Keratinocyte (primary cell): ENCODE measurements at regions not wholly inside any gene's neighbourhood (a gene's known extent, or its start where the extent isn't known, plus 50 kb on each side); places are given as distances from the start of the nearest gene placed in this dataset.
A peak's percentile ranks its signal among the peaks of the same experiment; 100 is the strongest.

Source experiments
- DNase-seq: peaks from one replicate; pipeline ENCODE4 v3.0.0-alpha.2; 2011; ENCODE audit warnings: low read depth, missing footprints, low spot score
- FAIRE-seq: peaks from 2 replicates; lab custom pipeline; 2011; peaks lifted over from hg19 to GRCh38; lab: Jason Lieb, UNC
- H2AFZ ChIP-seq: 2 replicates; pipeline ENCODE4 v1.6.0; 2012; ENCODE audit warnings: low read length, control low read depth, inconsistent platforms; ENCODE audit not compliant: control insufficient read depth
- H3K27ac ChIP-seq: 2 replicates; pipeline ENCODE4 v1.5.1; 2011; ENCODE audit warnings: low read length; ENCODE audit not compliant: control insufficient read depth, insufficient read depth
- H3K27me3 ChIP-seq: 3 replicates; pipeline ENCODE4 v1.6.0; 2011; ENCODE audit warnings: low read length; ENCODE audit not compliant: control insufficient read depth, insufficient read depth; ENCODE audit errors: extremely low read depth
- H3K36me3 ChIP-seq, 2 experiments: 2 replicates in 1 of 2; 3 replicates in 1 of 2; pipeline ENCODE4 v1.5.1; 2011; ENCODE audit warnings: low read length in 2 of 2, mild to moderate bottlenecking in 1 of 2; ENCODE audit not compliant: control insufficient read depth in 2 of 2, insufficient read depth in 2 of 2; ENCODE audit errors: extremely low read depth in 1 of 2
- H3K4me1 ChIP-seq: 3 replicates; pipeline ENCODE4 v1.5.1; 2011; ENCODE audit warnings: low read length; ENCODE audit not compliant: control insufficient read depth, insufficient read depth; ENCODE audit errors: extremely low read depth
- H3K4me2 ChIP-seq: 3 replicates; pipeline ENCODE4 v1.6.0; 2011; ENCODE audit warnings: low read depth, low read length; ENCODE audit not compliant: control insufficient read depth, insufficient read depth; ENCODE audit errors: extremely low read depth
- H3K4me3 ChIP-seq, 3 experiments: fragments of 200-600 bp in 1 of 3; sonication (generic) in 1 of 3; 2 replicates in 2 of 3; 3 replicates in 1 of 3; pipeline ENCODE4 v1.5.1; 2011 to 2016; ENCODE audit warnings: low read length in 3 of 3, mild to moderate bottlenecking in 3 of 3, control low read depth in 2 of 3, inconsistent platforms in 1 of 3, low read depth in 1 of 3, mixed read lengths in 1 of 3, mixed run types in 1 of 3, moderate library complexity in 1 of 3; ENCODE audit not compliant: control insufficient read depth in 2 of 3, insufficient read depth in 2 of 3; ENCODE audit errors: extremely low read depth in 1 of 3
- H3K79me2 ChIP-seq: 2 replicates; pipeline ENCODE4 v1.6.0; 2012; ENCODE audit warnings: low read length; ENCODE audit not compliant: control insufficient read depth, insufficient read depth
- H3K9ac ChIP-seq: 3 replicates; pipeline ENCODE4 v1.6.0; 2011; ENCODE audit warnings: low read length; ENCODE audit not compliant: control insufficient read depth, insufficient read depth; ENCODE audit errors: extremely low read depth
- H3K9me1 ChIP-seq: 3 replicates; pipeline ENCODE4 v1.6.0; 2011; ENCODE audit warnings: low read length; ENCODE audit not compliant: control insufficient read depth, insufficient read depth; ENCODE audit errors: extremely low read depth
- H3K9me3 ChIP-seq: 2 replicates; pipeline ENCODE4 v1.5.1; 2012; ENCODE audit warnings: low read depth, low read length; ENCODE audit not compliant: control insufficient read depth
- H4K20me1 ChIP-seq: 3 replicates; pipeline ENCODE4 v1.6.0; 2011; ENCODE audit warnings: low read length; ENCODE audit not compliant: control insufficient read depth, insufficient read depth; ENCODE audit errors: extremely low read depth
- EZH2 ChIP-seq: IDR thresholded peaks from one replicate; pipeline ENCODE4 v1.6.1; 2012; ENCODE audit warnings: inconsistent platforms, mild to moderate bottlenecking, low read length, moderate library complexity
- dilution Hi-C: fragments of 300-500 bp; cut with MboI; formaldehyde crosslinking; loops from one replicate; pipeline ENCODE4 v1.7.0; 2020; ENCODE audit warnings: low sequenced_read_pairs; ENCODE audit not compliant: extremely low pct_ligation_motif_present
- TF ChIP-seq, protein P1 (sequence below), 3 experiments: IDR thresholded peaks in 1 of 3; conservative IDR thresholded peaks in 1 of 3; optimal IDR thresholded peaks in 1 of 3; 2 replicates in 2 of 3; 3 replicates in 1 of 3; pipeline versions ENCODE3 to v1.5.1; 2011; ENCODE audit warnings: low read length in 3 of 3, mild to moderate bottlenecking in 3 of 3, moderate library complexity in 2 of 3, control low read depth in 1 of 3, inconsistent platforms in 1 of 3; ENCODE audit not compliant: insufficient read depth in 2 of 3; ENCODE audit errors: extremely low read depth in 1 of 3

DNA sequence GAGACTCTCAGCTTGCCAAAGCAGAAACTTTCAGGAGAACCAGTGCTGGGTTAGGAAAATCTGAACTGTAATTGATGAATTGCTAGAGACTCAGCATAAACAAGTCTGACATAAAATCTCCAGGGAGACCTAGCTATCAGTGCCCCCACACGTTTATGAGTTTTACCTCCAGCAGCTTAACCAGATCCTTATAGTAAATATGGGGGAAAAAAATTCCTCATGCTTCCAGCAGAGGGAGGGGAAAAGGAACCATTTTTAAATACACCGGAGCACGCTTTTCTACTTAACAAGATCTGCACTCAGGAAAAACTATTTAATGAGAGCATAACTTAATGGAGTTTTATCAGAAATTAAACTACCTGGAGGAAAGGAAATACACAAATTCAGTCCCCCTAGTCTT is 1040.7 kb upstream of the INTU start:
- TF ChIP-seq, protein P1, sequence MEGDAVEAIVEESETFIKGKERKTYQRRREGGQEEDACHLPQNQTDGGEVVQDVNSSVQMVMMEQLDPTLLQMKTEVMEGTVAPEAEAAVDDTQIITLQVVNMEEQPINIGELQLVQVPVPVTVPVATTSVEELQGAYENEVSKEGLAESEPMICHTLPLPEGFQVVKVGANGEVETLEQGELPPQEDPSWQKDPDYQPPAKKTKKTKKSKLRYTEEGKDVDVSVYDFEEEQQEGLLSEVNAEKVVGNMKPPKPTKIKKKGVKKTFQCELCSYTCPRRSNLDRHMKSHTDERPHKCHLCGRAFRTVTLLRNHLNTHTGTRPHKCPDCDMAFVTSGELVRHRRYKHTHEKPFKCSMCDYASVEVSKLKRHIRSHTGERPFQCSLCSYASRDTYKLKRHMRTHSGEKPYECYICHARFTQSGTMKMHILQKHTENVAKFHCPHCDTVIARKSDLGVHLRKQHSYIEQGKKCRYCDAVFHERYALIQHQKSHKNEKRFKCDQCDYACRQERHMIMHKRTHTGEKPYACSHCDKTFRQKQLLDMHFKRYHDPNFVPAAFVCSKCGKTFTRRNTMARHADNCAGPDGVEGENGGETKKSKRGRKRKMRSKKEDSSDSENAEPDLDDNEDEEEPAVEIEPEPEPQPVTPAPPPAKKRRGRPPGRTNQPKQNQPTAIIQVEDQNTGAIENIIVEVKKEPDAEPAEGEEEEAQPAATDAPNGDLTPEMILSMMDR (optimal IDR thresholded peaks at IDR 0.05 in 1 of 3, IDR thresholded peaks at IDR 0.05 in 1 of 3, conservative IDR thresholded peaks at IDR 0.05 in 1 of 3; ENCODE audit: extremely low read depth in 1 of 3, insufficient read depth in 2 of 3, low read length in 3 of 3), result peak in 1 of 3 experiments; percentile 36
- no peak for TF ChIP-seq EZH2
- Histone ChIP-seq H3K79me2 (no peaks in the 10 kb centered on the region), H3K4me1 (no peaks in the 10 kb centered on the region), H3K27ac (no peak overlapping the region), H3K4me2 (no peak overlapping the region), H3K4me3 (no peak overlapping the region), H4K20me1 (no peaks in the 10 kb centered on the region), H3K9me1 (no peaks in the 10 kb centered on the region), H2AFZ (no peak overlapping the region), H3K27me3 (no peaks in the 10 kb centered on the region), H3K9ac (no peak overlapping the region), H3K36me3 (no peaks in the 10 kb centered on the region), H3K9me3 (no peaks in the 10 kb centered on the region)
- dilution Hi-C loops, result no loop called here
- no peak for FAIRE-seq
- no peak for DNase-seq

DNA sequence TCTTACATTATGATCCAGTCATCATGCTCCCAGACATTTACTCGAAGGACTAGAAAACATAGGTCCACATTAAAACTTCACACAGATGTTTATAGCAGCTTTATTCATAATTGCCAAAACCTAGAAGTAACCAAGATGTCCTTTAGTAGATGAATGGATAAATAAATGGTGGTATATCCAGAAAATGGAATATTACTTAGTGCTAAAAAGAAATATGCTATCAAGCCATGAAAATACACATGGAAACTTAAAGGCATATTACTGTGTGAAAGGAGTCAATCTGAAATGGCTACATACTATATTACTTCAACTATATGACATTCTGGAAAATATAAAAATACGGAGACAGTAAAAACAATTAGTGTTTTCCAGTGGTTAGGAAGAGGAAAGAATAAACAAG is 1039.1 kb upstream of the INTU start:
- Histone ChIP-seq H3K27ac (no peak overlapping the region), H3K4me2 (no peak overlapping the region), H3K9ac (no peak overlapping the region), H3K4me3 (no peak overlapping the region), H3K9me1 (no peaks in the 10 kb centered on the region), H3K9me3 (no peaks in the 10 kb centered on the region), H4K20me1 (no peaks in the 10 kb centered on the region), H3K4me1 (no peaks in the 10 kb centered on the region), H3K79me2 (no peaks in the 10 kb centered on the region), H3K27me3 (no peaks in the 10 kb centered on the region), H3K36me3 (no peaks in the 10 kb centered on the region), H2AFZ (no peak overlapping the region)
- DNase-seq (no peak), FAIRE-seq (no peak)
- TF ChIP-seq, protein P1 (optimal IDR thresholded peaks at IDR 0.05 in 1 of 3, IDR thresholded peaks at IDR 0.05 in 1 of 3, conservative IDR thresholded peaks at IDR 0.05 in 1 of 3; ENCODE audit: extremely low read depth in 1 of 3, insufficient read depth in 2 of 3, low read length in 3 of 3), result no peak
- no peak for TF ChIP-seq EZH2
- dilution Hi-C loops, result no loop called here
